Astrocyte of the cerebellum (primary cell): ENCODE measurements at regions not wholly inside any gene's neighbourhood (a gene's known extent, or its start where the extent isn't known, plus 50 kb on each side); places are given as distances from the start of the nearest gene placed in this dataset.

Source experiments
- DNase-seq: peaks from one replicate; pipeline ENCODE4 v3.0.0-alpha.2; 2011; ENCODE audit warnings: low read depth
- H3K4me3 ChIP-seq: 2 replicates; pipeline ENCODE4 v1.5.1; 2011; ENCODE audit warnings: mild to moderate bottlenecking, low read depth, low read length, moderate library complexity
- in situ Hi-C: cut with HindIII; loops from 2 replicates; pipeline ENCODE4 v1.10.0; 2017; ENCODE audit warnings: low sequenced_read_pairs
- TF ChIP-seq, protein P1 (sequence below): IDR thresholded peaks from 2 replicates; pipeline ENCODE4 v1.5.1; 2012; ENCODE audit warnings: low read length, low read depth, moderate library complexity, mild to moderate bottlenecking; ENCODE audit errors: missing control alignments

DNA sequence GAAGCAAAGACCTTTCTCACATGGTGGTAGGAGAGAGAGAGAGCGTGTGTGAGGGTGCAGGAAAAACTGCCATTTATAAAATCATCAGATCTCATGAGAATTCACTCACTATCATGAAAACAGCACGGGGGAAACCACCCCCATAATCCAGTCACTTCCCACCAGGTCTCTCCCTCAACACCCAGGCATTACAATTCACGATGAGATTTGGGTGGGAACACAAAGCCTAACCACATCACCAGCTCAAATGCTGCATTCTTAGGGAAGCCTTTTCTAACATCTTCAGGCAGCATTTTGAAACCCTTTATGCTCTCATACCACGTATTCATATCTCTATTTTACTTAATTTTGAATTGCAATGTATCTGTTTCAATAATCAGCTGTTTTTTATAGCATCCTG lies 165.9 kb downstream of the TMTC3 start:
- TF ChIP-seq, protein P1, sequence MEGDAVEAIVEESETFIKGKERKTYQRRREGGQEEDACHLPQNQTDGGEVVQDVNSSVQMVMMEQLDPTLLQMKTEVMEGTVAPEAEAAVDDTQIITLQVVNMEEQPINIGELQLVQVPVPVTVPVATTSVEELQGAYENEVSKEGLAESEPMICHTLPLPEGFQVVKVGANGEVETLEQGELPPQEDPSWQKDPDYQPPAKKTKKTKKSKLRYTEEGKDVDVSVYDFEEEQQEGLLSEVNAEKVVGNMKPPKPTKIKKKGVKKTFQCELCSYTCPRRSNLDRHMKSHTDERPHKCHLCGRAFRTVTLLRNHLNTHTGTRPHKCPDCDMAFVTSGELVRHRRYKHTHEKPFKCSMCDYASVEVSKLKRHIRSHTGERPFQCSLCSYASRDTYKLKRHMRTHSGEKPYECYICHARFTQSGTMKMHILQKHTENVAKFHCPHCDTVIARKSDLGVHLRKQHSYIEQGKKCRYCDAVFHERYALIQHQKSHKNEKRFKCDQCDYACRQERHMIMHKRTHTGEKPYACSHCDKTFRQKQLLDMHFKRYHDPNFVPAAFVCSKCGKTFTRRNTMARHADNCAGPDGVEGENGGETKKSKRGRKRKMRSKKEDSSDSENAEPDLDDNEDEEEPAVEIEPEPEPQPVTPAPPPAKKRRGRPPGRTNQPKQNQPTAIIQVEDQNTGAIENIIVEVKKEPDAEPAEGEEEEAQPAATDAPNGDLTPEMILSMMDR = no peak
- DNase-seq = no peak
- in situ Hi-C loops = no loop called here
- H3K4me3 ChIP-seq = no peak overlapping the region

- in situ Hi-C loops = no loop called here
- DNase-seq = peak; percentile 50
- TF ChIP-seq, protein P1 = no peak
- no peak overlapping the region for H3K4me3 ChIP-seq
These were observed 166.7 kb downstream of the TMTC3 start for GRCh38 chr12:88308825-88309224.

DNA sequence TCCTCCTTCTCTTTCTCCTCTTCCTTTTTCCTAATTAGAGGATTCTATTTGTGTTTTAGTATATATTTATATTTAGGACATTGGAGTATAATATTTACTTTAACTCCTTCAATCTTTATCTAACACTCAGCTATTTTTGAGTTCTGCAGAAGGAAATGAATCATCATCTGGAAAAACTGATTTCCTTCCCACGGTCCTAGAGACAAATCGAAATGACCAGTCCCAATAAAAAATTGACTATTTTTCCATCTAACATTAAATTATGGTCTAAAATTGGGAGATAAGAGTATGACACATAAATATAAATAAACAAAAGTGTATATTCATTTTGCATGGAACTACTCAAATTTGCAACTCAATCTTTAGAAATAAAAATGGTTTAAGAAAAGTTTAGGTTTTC lies 167.4 kb downstream of the TMTC3 start:
- no peak for DNase-seq
- in situ Hi-C loops = no loop called here
- H3K4me3 ChIP-seq = no peak overlapping the region
- TF ChIP-seq, protein P1 = no peak

- H3K4me3 ChIP-seq = no peak overlapping the region
- DNase-seq = no peak
- in situ Hi-C loops = no loop called here
- TF ChIP-seq, protein P1 = no peak
These were observed 168.0 kb downstream of the TMTC3 start for GRCh38 chr12:88310069-88310468.

DNA sequence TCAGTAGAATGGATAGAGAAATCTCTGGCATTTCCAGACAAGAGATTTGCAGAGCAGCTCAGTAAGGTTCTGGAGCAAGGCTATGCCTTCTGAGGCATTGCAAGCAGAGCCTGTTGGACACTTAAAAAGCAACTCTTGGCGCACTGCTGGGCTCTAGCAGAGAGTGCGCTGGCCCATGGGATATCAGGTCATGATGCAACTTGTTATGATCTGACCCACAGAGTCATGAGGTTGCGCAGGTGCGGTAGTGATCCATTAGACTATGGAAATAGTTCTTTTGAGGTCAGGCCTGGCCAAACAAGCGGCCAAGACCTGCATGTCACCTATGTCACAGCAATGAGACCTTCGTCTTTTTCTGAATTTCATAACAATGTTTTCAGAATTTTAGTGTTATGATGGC lies 168.6 kb downstream of the TMTC3 start:
- DNase-seq = no peak
- no peak overlapping the region for H3K4me3 ChIP-seq
- TF ChIP-seq, protein P1 = no peak
- in situ Hi-C loops = no loop called here

DNA sequence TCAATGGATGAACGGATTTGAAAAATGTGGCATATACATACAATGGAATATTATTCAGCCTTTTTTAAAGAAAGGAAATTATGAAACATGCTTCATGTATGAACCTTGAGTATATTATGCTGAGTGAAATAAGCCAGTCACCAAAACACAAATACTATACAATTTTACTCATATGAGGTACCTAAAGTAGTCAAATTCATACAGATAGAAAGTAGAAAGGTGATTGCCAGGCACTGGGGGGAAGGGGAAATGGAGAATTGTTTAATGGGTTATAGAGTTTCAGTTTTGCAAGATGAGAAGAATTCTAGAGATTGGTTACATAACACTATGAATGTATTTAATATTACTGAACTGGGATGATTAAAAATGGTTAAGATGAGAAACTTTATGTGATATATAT lies 171.4 kb downstream of the TMTC3 start:
- in situ Hi-C loops = no loop called here
- TF ChIP-seq, protein P1 = no peak
- DNase-seq = no peak
- no peak overlapping the region for H3K4me3 ChIP-seq

DNA sequence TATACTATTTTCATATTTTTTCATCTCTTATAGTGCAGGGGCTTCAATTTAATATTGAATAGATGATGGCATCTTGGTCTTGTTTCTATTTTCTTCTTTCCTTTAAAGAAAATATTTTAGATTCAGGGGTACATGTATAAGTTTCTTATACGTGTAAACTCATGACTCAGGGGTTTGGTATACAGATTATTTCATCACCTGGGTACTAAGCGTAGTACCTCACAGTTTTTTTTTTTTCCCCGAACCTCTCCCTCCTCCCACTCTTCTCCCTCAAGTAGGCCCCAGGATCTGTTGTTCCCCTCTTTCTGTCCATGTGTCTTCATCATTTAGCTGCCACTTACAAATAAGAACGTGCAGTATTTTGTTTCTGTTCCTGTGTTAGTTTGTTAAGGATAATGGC lies 172.6 kb downstream of the TMTC3 start:
- DNase-seq = no peak
- TF ChIP-seq, protein P1 = no peak
- no peak overlapping the region for H3K4me3 ChIP-seq
- in situ Hi-C loops = no loop called here
